Astrocyte of the cerebellum (primary cell): ENCODE measurements at regions not wholly inside any gene's neighbourhood (a gene's known extent, or its start where the extent isn't known, plus 50 kb on each side); places are given as distances from the start of the nearest gene placed in this dataset.
"Not testable (repeated sequence)": the region's sequence is repeated elsewhere in the genome, so short reads cannot be mapped to it uniquely, and the experiment has no call there.

Experiments
- DNase-seq: peaks from one replicate; pipeline ENCODE4 v3.0.0-alpha.2; 2011; ENCODE audit warnings: low read depth
- H3K4me3 ChIP-seq: 2 replicates; pipeline ENCODE4 v1.5.1; 2011; ENCODE audit warnings: mild to moderate bottlenecking, low read depth, low read length, moderate library complexity
- in situ Hi-C: cut with HindIII; loops from 2 replicates; pipeline ENCODE4 v1.10.0; 2017; ENCODE audit warnings: low sequenced_read_pairs
- TF ChIP-seq, protein P1 (sequence below): IDR thresholded peaks from 2 replicates; pipeline ENCODE4 v1.5.1; 2012; ENCODE audit warnings: low read length, low read depth, moderate library complexity, mild to moderate bottlenecking; ENCODE audit errors: missing control alignments

DNA sequence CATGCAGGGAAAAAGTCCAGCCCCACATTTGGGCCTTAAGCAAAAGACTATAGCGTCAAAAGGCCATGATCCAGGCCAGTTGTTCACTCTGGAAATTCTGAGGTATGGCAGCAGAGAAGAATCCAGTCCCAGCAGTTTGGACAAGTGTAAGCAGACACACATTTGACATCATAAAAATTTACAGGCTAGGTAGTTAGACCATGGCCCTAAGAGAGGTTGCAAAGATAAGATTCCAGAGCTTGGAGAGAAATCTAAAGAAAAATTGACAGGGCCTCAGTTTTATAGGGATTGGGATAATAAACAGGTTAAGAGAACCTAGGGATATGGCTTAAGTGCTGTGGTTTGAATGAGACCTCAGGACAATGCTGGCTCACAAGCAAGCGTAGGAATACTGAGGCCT lies 884.4 kb upstream of the SORCS1 start:
- in situ Hi-C loops = no loop called here
- DNase-seq = no peak
- TF ChIP-seq, protein P1, sequence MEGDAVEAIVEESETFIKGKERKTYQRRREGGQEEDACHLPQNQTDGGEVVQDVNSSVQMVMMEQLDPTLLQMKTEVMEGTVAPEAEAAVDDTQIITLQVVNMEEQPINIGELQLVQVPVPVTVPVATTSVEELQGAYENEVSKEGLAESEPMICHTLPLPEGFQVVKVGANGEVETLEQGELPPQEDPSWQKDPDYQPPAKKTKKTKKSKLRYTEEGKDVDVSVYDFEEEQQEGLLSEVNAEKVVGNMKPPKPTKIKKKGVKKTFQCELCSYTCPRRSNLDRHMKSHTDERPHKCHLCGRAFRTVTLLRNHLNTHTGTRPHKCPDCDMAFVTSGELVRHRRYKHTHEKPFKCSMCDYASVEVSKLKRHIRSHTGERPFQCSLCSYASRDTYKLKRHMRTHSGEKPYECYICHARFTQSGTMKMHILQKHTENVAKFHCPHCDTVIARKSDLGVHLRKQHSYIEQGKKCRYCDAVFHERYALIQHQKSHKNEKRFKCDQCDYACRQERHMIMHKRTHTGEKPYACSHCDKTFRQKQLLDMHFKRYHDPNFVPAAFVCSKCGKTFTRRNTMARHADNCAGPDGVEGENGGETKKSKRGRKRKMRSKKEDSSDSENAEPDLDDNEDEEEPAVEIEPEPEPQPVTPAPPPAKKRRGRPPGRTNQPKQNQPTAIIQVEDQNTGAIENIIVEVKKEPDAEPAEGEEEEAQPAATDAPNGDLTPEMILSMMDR = no peak
- H3K4me3 ChIP-seq = no peak overlapping the region

DNA sequence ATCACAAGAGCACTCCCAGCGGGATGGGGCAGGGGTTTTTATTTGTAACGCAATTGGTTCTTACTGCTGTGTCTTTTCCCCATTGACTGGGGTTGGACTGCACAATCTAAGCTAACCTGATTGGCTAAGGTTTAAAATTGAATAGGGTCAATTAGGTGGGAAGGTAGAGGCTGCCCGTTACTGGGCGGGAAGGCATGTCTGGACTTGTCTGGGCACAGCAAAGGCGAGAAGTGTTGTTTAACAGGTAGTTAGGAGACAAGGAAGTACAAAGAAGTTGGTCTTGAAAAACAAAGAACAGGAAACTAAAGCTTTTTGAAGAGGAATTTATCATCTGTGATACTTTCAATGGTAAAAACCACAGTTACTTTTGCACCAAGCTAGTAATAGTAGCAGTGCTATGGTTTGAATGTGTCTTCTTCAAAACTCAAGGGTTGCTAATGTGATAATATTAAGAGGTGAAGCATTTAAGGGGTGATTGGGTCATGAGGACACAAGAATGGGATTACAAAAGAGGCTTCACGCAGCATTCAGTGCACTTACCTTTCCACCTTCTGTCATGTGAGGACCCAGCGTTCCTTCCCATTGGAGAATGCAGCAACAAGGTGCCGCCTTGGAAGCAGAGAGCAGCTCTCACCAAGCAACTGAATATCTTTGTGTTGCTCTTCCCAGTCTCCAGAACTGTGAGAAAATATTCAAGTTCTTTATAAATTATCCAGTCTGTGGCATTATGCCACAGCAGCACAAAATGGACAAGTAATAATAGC lies 875.5 kb upstream of the SORCS1 start:
- DNase-seq = no peak
- H3K4me3 ChIP-seq = no peak overlapping the region
- in situ Hi-C loops = no loop called here
- TF ChIP-seq, protein P1 = no peak

DNA sequence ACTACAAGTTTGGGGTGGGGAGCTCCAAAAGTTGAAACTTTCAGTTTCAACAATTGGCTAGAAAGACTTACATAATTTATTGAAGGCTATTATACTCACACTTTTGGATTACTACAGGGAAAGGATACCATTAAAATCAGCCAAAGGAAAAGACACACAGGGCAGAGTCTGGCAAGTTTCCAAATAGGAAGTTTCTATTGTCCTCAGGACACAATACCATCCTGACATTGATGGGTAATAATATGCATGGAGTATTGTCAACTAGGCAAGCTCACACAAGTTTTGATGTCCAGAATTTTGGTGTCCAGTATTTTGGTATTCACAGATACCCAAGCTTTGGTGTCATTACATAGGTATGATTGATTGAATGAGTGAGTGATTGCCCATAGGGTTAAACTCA lies 872.6 kb upstream of the SORCS1 start:
- no peak for DNase-seq
- TF ChIP-seq, protein P1 = no peak
- in situ Hi-C loops = no loop called here
- H3K4me3 ChIP-seq = no peak overlapping the region

DNA sequence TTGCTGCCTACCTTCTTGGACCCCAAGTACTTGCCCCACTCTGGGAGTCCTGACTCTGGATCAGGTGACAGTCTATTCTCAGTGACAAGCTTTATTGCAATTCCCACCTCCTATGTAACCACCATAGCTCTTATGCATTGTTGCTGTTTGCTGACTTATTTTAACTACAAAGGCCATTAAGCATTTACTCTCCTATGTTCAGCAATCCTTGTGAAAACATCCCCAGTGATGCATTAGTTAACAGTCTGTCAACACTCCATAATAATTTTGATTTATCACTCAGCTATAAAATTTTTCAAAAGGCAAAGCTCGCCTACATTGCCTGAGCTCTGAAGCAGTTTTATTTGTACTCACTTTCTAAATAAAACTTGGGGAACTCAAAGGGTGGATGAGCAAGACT lies 871.8 kb upstream of the SORCS1 start:
- TF ChIP-seq, protein P1 = no peak
- no peak for DNase-seq
- in situ Hi-C loops = no loop called here
- H3K4me3 ChIP-seq = no peak overlapping the region

DNA sequence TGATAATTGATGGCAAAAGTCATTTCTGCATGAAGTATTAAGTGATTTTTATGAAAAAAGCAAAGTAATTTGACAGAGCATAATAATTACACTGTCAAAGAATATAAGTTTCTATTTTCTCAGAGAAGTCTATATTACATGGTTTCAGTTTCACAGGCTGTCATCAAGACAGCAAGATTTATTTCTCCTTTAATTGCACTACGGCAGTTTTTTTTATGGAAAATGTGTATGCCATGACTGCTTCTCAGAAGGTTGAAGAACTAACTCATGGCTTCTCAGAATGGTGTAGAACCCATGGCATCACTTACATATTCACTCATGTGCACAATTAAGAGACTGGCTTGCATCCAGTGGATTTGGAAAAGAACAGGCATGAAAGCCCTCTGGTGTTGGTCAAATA lies 870.3 kb upstream of the SORCS1 start:
- TF ChIP-seq, protein P1 = no peak
- in situ Hi-C loops = no loop called here
- DNase-seq = no peak
- no peak overlapping the region for H3K4me3 ChIP-seq

DNA sequence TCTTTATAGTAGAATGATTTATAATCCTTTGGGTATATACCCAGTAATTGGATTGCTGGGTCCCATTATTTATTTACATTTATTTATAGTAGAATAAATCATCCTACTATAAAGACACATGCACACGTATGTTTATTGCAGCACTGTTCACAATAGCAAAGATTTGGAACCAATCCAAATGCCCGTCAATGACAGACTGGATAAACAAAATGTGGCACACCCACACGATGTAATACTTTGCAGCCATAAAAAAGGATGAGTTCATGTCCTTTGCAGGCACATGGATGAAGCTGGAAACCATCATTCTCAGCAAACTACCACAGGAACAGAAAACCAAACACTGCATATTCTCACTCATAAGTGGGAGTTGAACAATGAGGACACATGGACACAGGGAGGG lies 869.0 kb upstream of the SORCS1 start:
- in situ Hi-C loops, DNase-seq, H3K4me3 ChIP-seq: not testable (repeated sequence)

DNA sequence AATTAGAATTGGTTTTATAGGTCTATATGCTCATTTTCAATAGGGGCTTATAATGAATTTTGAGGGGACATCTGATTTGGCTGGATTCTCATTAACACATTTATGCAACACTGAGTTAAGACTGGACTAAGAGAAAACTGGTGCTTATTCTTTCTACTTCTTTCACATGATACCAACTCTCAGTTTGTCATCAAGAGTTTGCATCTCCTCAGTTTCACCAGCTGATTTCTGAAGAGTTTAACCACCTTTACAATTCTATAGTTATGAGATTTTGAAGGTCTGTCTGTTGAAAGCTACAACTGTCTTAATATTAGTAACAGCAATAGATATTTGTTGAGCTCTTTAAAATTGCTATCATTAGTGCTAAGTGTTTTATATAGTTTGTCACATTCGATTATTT lies 867.0 kb upstream of the SORCS1 start:
- no peak overlapping the region for H3K4me3 ChIP-seq
- no peak for DNase-seq
- in situ Hi-C loops = no loop called here
- TF ChIP-seq, protein P1 = no peak
